Stimulated activated CD4-positive, alpha-beta T cell treated with anti-CD3 and anti-CD28 coated beads, Interleukin-15, amount 100 ng/mL, for 24 hours (primary cell): ENCODE measurements at regions not wholly inside any gene's neighbourhood (a gene's known extent, or its start where the extent isn't known, plus 50 kb on each side); places are given as distances from the start of the nearest gene placed in this dataset.

Experiments
- DNase-seq: peaks from one replicate; pipeline ENCODE4 v3.0.0-alpha.2; 2020

- no peak for DNase-seq
These were observed 184.5 kb upstream of the PAPPA start for GRCh38 chr9:115969096-115969495.

GRCh38 chr9:115972362-115972761, 181.2 kb upstream of the PAPPA start:
- no peak for DNase-seq

GRCh38 chr9:115972843-115973595, 180.6 kb upstream of the PAPPA start:
- DNase-seq: no peak

GRCh38 chr9:115976781-115977180, 176.8 kb upstream of the PAPPA start:
- DNase-seq: no peak

- no peak for DNase-seq
These were observed 175.5 kb upstream of the PAPPA start for GRCh38 chr9:115978091-115978490.

GRCh38 chr9:115978659-115979096, 174.9 kb upstream of the PAPPA start:
- no peak for DNase-seq

GRCh38 chr9:115980054-115980453, 173.5 kb upstream of the PAPPA start:
- DNase-seq: no peak

GRCh38 chr9:115980502-115980901, 173.1 kb upstream of the PAPPA start:
- DNase-seq: no peak

- DNase-seq: no peak
These were observed 172.6 kb upstream of the PAPPA start for GRCh38 chr9:115980976-115981375.

- no peak for DNase-seq
These were observed 170.2 kb upstream of the PAPPA start for GRCh38 chr9:115983366-115983765.

GRCh38 chr9:115985657-115986056, 167.9 kb upstream of the PAPPA start:
- no peak for DNase-seq

GRCh38 chr9:115986508-115986907, 167.1 kb upstream of the PAPPA start:
- DNase-seq: no peak

- DNase-seq: no peak
These were observed 164.9 kb upstream of the PAPPA start for GRCh38 chr9:115988701-115989100.

- DNase-seq: no peak
These were observed 163.8 kb upstream of the PAPPA start for GRCh38 chr9:115989831-115990230.

GRCh38 chr9:115992834-115993233, 160.8 kb upstream of the PAPPA start:
- no peak for DNase-seq

- no peak for DNase-seq
These were observed 155.7 kb upstream of the PAPPA start for GRCh38 chr9:115997923-115998322.

- DNase-seq: no peak
These were observed 154.9 kb upstream of the PAPPA start for GRCh38 chr9:115998666-115999065.

- no peak for DNase-seq
These were observed 154.1 kb upstream of the PAPPA start for GRCh38 chr9:115999498-115999897.

GRCh38 chr9:116000748-116001329, 152.8 kb upstream of the PAPPA start:
- DNase-seq: peak; percentile 20

- no peak for DNase-seq
These were observed 151.4 kb upstream of the PAPPA start for GRCh38 chr9:116002181-116002580.

- DNase-seq: no peak
These were observed 151.0 kb upstream of the PAPPA start for GRCh38 chr9:116002624-116003023.

- DNase-seq: no peak
These were observed 150.2 kb upstream of the PAPPA start for GRCh38 chr9:116003397-116003796.

- no peak for DNase-seq
These were observed 148.4 kb upstream of the PAPPA start for GRCh38 chr9:116005205-116005604.

- DNase-seq: no peak
These were observed 145.8 kb upstream of the PAPPA start for GRCh38 chr9:116007824-116008223.

GRCh38 chr9:116008278-116008677, 145.3 kb upstream of the PAPPA start:
- no peak for DNase-seq
